GM12892 (cell line): ENCODE measurements at regions not wholly inside any gene's neighbourhood (a gene's known extent, or its start where the extent isn't known, plus 50 kb on each side); places are given as distances from the start of the nearest gene placed in this dataset.

Experiments
- POLR2AphosphoS5 ChIP-seq: IDR thresholded peaks from 2 replicates; pipeline ENCODE4 v1.6.1; 2011; ENCODE audit warnings: low read depth, low read length, control low read depth
- TAF1 ChIP-seq: IDR thresholded peaks from 2 replicates; pipeline ENCODE4 v1.6.1; 2011; ENCODE audit warnings: low read depth, mild to moderate bottlenecking, control low read depth, low read length, borderline replicate concordance

- TF ChIP-seq POLR2AphosphoS5 = no peak
- no peak for TF ChIP-seq TAF1
Measured at GRCh38 chr9:30628915-30629567, 1755.4 kb upstream of the ACO1 start.
